ENCODE measurements at regions not wholly inside any gene's neighbourhood (a gene's known extent, or its start where the extent isn't known, plus 50 kb on each side); places are given as distances from the start of the nearest gene placed in this dataset.

GRCh38 chr6:68372991-68373390 is 262.1 kb upstream of the ADGRB3 start:
- DNase-seq: no peak

- DNase-seq: no peak
Observed at GRCh38 chr6:68368845-68369244, 266.2 kb upstream of the ADGRB3 start.

- no peak for DNase-seq
Observed at GRCh38 chr6:68364271-68364805, 270.7 kb upstream of the ADGRB3 start.

GRCh38 chr6:68343901-68344300 is 291.2 kb upstream of the ADGRB3 start:
- peak; percentile 33 for DNase-seq

- no peak for DNase-seq
Observed at GRCh38 chr6:68342286-68342685, 292.8 kb upstream of the ADGRB3 start.

- DNase-seq: no peak
Observed at GRCh38 chr6:68339488-68340131, 295.5 kb upstream of the ADGRB3 start.

- no peak for DNase-seq
Observed at GRCh38 chr6:68333442-68333841, 301.6 kb upstream of the ADGRB3 start.

- DNase-seq: no peak
Observed at GRCh38 chr6:68328156-68328555, 306.9 kb upstream of the ADGRB3 start.

GRCh38 chr6:68326762-68327161 is 308.3 kb upstream of the ADGRB3 start:
- no peak for DNase-seq

- no peak for DNase-seq
Observed at GRCh38 chr6:68317366-68317765, 317.7 kb upstream of the ADGRB3 start.

GRCh38 chr6:68313911-68314310 is 321.2 kb upstream of the ADGRB3 start:
- DNase-seq: no peak

GRCh38 chr6:68307301-68307700 is 327.8 kb upstream of the ADGRB3 start:
- DNase-seq: no peak

- DNase-seq: no peak
Observed at GRCh38 chr6:68296126-68296525, 339.0 kb upstream of the ADGRB3 start.

- no peak for DNase-seq
Observed at GRCh38 chr6:68282646-68283045, 352.4 kb upstream of the ADGRB3 start.

GRCh38 chr6:68279793-68280557 is 355.1 kb upstream of the ADGRB3 start:
- DNase-seq: no peak

- no peak for DNase-seq
Observed at GRCh38 chr6:68273297-68273696, 361.8 kb upstream of the ADGRB3 start.

- DNase-seq: no peak
Observed at GRCh38 chr6:68256391-68256790, 378.7 kb upstream of the ADGRB3 start.

- no peak for DNase-seq
Observed at GRCh38 chr6:68252632-68253031, 382.4 kb upstream of the ADGRB3 start.

GRCh38 chr6:68247782-68248181 is 387.3 kb upstream of the ADGRB3 start:
- DNase-seq: no peak

- no peak for DNase-seq
Observed at GRCh38 chr6:68240726-68241125, 394.4 kb upstream of the ADGRB3 start.

- DNase-seq: no peak
Observed at GRCh38 chr6:68239034-68239433, 396.0 kb upstream of the ADGRB3 start.

GRCh38 chr6:68238097-68238601 is 396.9 kb upstream of the ADGRB3 start:
- DNase-seq: no peak

- no peak for DNase-seq
Observed at GRCh38 chr6:68237205-68237604, 397.9 kb upstream of the ADGRB3 start.

- DNase-seq: no peak
Observed at GRCh38 chr6:68235326-68235784, 399.7 kb upstream of the ADGRB3 start.

All from NCI-H1694 (cell line).